Neutrophil (primary cell): ENCODE measurements at regions not wholly inside any gene's neighbourhood (a gene's known extent, or its start where the extent isn't known, plus 50 kb on each side); places are given as distances from the start of the nearest gene placed in this dataset.

Source experiments
- H3K27ac ChIP-seq: fragments of 200-600 bp; sonication (generic); 2 replicates; pipeline ENCODE4 v1.5.1; 2016; ENCODE audit warnings: mild to moderate bottlenecking, moderate library complexity
- H3K27me3 ChIP-seq: fragments of 200-600 bp; sonication (generic); 2 replicates; pipeline ENCODE4 v1.6.0; 2016; ENCODE audit warnings: mild to moderate bottlenecking
- H3K36me3 ChIP-seq: fragments of 200-600 bp; sonication (generic); 2 replicates; pipeline ENCODE4 v1.5.1; 2017
- H3K4me1 ChIP-seq, 2 experiments: fragments of 200-600 bp in 1 of 2; sonication (generic) in 1 of 2; 1 replicate in 1 of 2; 2 replicates in 1 of 2; pipeline versions ENCODE4 v1.5.1 to v1.6.1; 2013 to 2016; ENCODE audit warnings: low read depth in 1 of 2, low read length in 1 of 2, mild to moderate bottlenecking in 1 of 2, moderate library complexity in 1 of 2; ENCODE audit not compliant: control insufficient read depth in 1 of 2, insufficient read depth in 1 of 2
- H3K4me3 ChIP-seq, 2 experiments: fragments of 200-600 bp in 1 of 2; sonication (generic) in 1 of 2; 1 replicate in 1 of 2; 2 replicates in 1 of 2; pipeline ENCODE4 v1.5.1; 2013 to 2016; ENCODE audit warnings: low read depth in 1 of 2, low read length in 1 of 2, mild to moderate bottlenecking in 1 of 2, moderate library complexity in 1 of 2
- H3K9me3 ChIP-seq: fragments of 200-600 bp; sonication (generic); 2 replicates; pipeline ENCODE4 v1.5.1; 2016
- CTCF ChIP-seq: fragments of 200-600 bp; sonication (generic); IDR thresholded peaks from 2 replicates; pipeline ENCODE4 v1.5.1; 2016; ENCODE audit warnings: antibody characterized with exemption

- TF ChIP-seq CTCF: no peak
- no peaks in the 10 kb centered on the region for H3K36me3 ChIP-seq
These were observed 358.7 kb downstream of the TUSC7 start for GRCh38 chr3:117068301-117068700.

DNA sequence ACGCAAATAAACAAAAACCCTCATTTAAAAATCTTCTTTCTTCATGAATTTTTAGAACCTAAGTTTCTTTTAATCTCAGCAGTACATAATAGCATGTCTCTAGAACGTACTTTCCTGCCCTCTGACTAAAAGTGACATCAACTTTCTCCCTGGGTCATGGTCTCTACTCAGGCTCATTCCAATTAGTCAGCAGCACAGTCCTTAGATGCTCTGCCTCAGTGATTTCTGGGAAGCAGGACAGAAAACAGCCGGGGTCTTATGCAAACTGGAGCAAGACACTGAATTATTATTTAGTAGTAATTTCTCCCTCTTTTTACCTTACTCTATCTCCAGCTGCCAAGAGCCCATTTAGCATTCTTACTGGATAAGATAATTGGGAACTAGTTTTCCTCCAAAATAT lies 365.2 kb downstream of the TUSC7 start:
- H3K36me3 ChIP-seq: no peaks in the 10 kb centered on the region
- no peaks in the 10 kb centered on the region for H3K9me3 ChIP-seq
- TF ChIP-seq CTCF: no peak
- H3K27ac ChIP-seq: no peak overlapping the region
- no peaks in the 10 kb centered on the region for H3K27me3 ChIP-seq
- no peak overlapping the region for H3K4me3 ChIP-seq
- H3K4me1 ChIP-seq: no peaks in the 10 kb centered on the region

More at GRCh38 chr3:117068301-117068700, 358.7 kb downstream of the TUSC7 start:
- no peaks in the 10 kb centered on the region for H3K4me1 ChIP-seq
- no peak overlapping the region for H3K27ac ChIP-seq
- no peaks in the 10 kb centered on the region for H3K27me3 ChIP-seq
- H3K9me3 ChIP-seq: no peaks in the 10 kb centered on the region
- no peak overlapping the region for H3K4me3 ChIP-seq

DNA sequence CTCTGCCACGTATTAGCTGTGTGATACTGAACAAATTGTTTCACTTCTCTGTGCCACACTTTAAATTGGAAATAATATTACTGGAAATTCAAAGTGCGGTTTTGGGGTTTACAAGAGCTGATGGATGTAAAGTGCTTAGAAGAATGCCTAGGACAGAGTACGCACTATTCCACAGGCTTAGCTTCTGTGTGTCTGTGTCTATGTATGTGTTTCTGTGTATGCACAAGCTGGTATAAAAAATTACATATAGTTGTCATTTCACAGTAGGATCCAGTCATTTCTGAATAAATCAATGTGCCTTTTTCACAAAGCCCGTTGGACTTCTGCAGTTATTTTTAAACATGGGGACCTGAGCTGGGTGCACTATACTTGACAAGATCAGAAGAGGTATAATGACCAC lies 370.4 kb downstream of the TUSC7 start:
- Histone ChIP-seq H3K36me3 (no peaks in the 10 kb centered on the region), H3K27ac (no peak overlapping the region), H3K27me3 (no peaks in the 10 kb centered on the region), H3K4me3 (no peak overlapping the region), H3K9me3 (no peaks in the 10 kb centered on the region), H3K4me1 (no peaks in the 10 kb centered on the region)
- TF ChIP-seq CTCF: no peak

GRCh38 chr3:117080872-117081271 lies 371.3 kb downstream of the TUSC7 start:
- H3K27me3 ChIP-seq: no peaks in the 10 kb centered on the region
- H3K4me3 ChIP-seq: no peak overlapping the region
- no peaks in the 10 kb centered on the region for H3K36me3 ChIP-seq
- H3K4me1 ChIP-seq: no peaks in the 10 kb centered on the region
- H3K9me3 ChIP-seq: no peaks in the 10 kb centered on the region
- TF ChIP-seq CTCF: no peak
- no peak overlapping the region for H3K27ac ChIP-seq

DNA sequence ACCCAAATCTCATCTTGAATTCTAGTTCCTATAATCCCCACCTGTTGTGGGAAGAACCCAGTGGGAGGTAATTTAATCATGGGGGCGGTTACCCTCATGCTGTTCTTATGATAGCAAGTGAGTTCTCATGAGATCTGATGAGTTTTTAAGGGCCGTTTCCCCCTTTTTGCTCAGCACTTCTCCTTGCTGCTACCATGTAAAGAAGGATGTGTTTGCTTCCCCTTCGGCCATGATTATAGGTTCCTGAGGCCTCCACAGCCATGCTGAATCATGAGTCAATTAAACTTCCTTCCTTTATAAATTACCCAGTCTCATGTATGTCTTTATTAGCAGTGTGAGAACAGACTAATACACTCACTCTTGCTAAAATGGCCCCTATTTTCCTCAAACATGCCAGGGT lies 374.7 kb downstream of the TUSC7 start:
- no peaks in the 10 kb centered on the region for H3K4me1 ChIP-seq
- no peak for TF ChIP-seq CTCF
- no peak overlapping the region for H3K27ac ChIP-seq
- H3K4me3 ChIP-seq: no peak overlapping the region
- no peaks in the 10 kb centered on the region for H3K9me3 ChIP-seq
- no peaks in the 10 kb centered on the region for H3K27me3 ChIP-seq
- no peaks in the 10 kb centered on the region for H3K36me3 ChIP-seq

- no peak overlapping the region for H3K27ac ChIP-seq
- H3K4me1 ChIP-seq: no peaks in the 10 kb centered on the region
- no peak overlapping the region for H3K4me3 ChIP-seq
- no peak for TF ChIP-seq CTCF
- no peaks in the 10 kb centered on the region for H3K27me3 ChIP-seq
- H3K36me3 ChIP-seq: no peaks in the 10 kb centered on the region
- H3K9me3 ChIP-seq: no peaks in the 10 kb centered on the region
These were observed 375.2 kb downstream of the TUSC7 start for GRCh38 chr3:117084739-117085270.
